ENCODE measurements at regions not wholly inside any gene's neighbourhood (a gene's known extent, or its start where the extent isn't known, plus 50 kb on each side); places are given as distances from the start of the nearest gene placed in this dataset.

DNA sequence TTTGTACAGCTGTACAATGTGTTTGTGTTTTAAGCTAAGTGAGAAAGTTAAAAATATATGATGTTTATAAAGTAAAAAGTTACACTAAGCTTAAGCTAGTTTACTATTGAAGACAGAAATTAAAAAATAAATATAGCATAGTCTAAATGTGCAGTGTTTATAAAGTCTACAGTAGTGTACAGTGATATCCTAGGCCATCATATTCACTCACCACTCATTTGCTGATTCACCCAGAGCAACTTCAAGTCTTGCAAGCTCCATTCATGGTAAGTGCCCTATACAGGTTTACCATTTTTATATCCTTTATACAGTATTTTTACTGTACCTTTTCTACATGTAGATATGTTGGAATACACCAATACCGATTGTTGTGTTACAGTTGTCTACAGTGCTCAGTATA lies 553.2 kb upstream of the TBL1XR1 start:
- no peak overlapping the region for H3K4me3 Mint-ChIP-seq (ENCODE audit: low read depth, unreplicated experiment)
- no peaks in the 10 kb centered on the region for H3K9me3 Mint-ChIP-seq (ENCODE audit: low read depth, unreplicated experiment)
- H3K27me3 Mint-ChIP-seq (ENCODE audit: unreplicated experiment), result no peaks in the 10 kb centered on the region
- intact Hi-C loops (cut with micrococcal nuclease; ENCODE audit: unreplicated experiment), result no loop called here
- TF ChIP-seq, protein P1, sequence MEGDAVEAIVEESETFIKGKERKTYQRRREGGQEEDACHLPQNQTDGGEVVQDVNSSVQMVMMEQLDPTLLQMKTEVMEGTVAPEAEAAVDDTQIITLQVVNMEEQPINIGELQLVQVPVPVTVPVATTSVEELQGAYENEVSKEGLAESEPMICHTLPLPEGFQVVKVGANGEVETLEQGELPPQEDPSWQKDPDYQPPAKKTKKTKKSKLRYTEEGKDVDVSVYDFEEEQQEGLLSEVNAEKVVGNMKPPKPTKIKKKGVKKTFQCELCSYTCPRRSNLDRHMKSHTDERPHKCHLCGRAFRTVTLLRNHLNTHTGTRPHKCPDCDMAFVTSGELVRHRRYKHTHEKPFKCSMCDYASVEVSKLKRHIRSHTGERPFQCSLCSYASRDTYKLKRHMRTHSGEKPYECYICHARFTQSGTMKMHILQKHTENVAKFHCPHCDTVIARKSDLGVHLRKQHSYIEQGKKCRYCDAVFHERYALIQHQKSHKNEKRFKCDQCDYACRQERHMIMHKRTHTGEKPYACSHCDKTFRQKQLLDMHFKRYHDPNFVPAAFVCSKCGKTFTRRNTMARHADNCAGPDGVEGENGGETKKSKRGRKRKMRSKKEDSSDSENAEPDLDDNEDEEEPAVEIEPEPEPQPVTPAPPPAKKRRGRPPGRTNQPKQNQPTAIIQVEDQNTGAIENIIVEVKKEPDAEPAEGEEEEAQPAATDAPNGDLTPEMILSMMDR (IDR thresholded peaks at IDR 0.05; ENCODE audit: unreplicated experiment), result no peak
- no TSS peak for BruUV-seq (replicated peaks)
- DNase-seq, result no peak
- H3K4me1 Mint-ChIP-seq (ENCODE audit: low read depth, unreplicated experiment), result peaks cover 12% of the 10 kb centered on the region
- H3K36me3 Mint-ChIP-seq (ENCODE audit: insufficient read depth, unreplicated experiment), result no peaks in the 10 kb centered on the region
- CTCF ChIA-PET, result interaction anchor here (0.7 kb wide), 1 partner anchor 9 kb away, joined by 3 read pairs; no protein-coding TSS in a partner anchor
- H3K27ac Mint-ChIP-seq (ENCODE audit: unreplicated experiment), result no peak overlapping the region

DNA sequence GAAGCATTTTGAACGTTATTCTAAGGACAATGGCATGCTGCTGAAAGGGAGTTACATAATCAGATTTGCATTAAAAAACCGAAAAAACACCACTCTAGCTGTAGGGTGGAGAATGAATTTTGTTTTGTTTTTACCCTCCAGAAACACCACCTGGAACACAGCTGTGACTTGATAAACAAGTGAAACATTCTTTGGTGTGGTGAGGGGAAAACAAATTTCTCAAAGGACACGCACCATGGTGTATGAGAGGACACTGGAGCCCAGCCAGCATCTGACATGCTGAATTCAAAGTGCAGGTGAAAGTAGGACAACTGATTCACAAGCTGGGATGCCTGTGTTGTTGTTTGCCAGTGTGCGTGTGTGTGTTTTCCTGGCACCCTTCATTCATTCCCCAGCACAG lies 554.5 kb upstream of the TBL1XR1 start:
- H3K27ac Mint-ChIP-seq (ENCODE audit: unreplicated experiment), result no peak overlapping the region
- no peaks in the 10 kb centered on the region for H3K27me3 Mint-ChIP-seq (ENCODE audit: unreplicated experiment)
- CTCF ChIA-PET, result interaction anchor here (1.0 kb wide), 1 partner anchor 20 kb away, joined by 3 read pairs; no protein-coding TSS in a partner anchor
- BruUV-seq (replicated peaks), result no TSS peak
- DNase-seq, result no peak
- TF ChIP-seq, protein P1 (IDR thresholded peaks at IDR 0.05; ENCODE audit: unreplicated experiment), result no peak
- no peak overlapping the region for H3K4me3 Mint-ChIP-seq (ENCODE audit: low read depth, unreplicated experiment)
- H3K4me1 Mint-ChIP-seq (ENCODE audit: low read depth, unreplicated experiment), result peaks cover 9% of the 10 kb centered on the region
- intact Hi-C loops (cut with micrococcal nuclease; ENCODE audit: unreplicated experiment), result no loop called here
- peaks cover 4% of the 10 kb centered on the region for H3K9me3 Mint-ChIP-seq (ENCODE audit: low read depth, unreplicated experiment)
- no peaks in the 10 kb centered on the region for H3K36me3 Mint-ChIP-seq (ENCODE audit: insufficient read depth, unreplicated experiment)

DNA sequence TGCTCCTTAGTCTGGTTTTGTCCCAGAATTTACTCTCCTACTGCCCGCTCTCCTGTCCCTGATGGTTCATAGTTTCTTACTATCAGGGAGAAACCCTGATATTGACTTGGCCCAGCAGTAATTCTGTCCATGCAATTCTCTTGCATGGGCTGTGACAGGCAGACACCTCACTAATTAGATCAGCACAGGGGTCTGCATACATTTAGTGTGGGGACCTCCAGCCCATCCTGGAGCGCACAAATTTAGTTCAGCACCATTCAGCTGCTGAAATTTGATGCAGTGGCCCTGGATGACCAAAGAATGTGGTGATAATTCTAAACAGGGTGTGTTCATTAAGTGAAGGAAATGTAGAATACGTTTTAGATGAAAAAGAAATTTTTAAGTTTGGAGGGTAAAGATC lies 555.5 kb upstream of the TBL1XR1 start:
- no peak overlapping the region for H3K4me3 Mint-ChIP-seq (ENCODE audit: low read depth, unreplicated experiment)
- TF ChIP-seq, protein P1 (IDR thresholded peaks at IDR 0.05; ENCODE audit: unreplicated experiment), result no peak
- DNase-seq, result no peak
- CTCF ChIA-PET, result no interaction called here
- BruUV-seq (replicated peaks), result no TSS peak
- peaks cover 5% of the 10 kb centered on the region for H3K9me3 Mint-ChIP-seq (ENCODE audit: low read depth, unreplicated experiment)
- H3K27ac Mint-ChIP-seq (ENCODE audit: unreplicated experiment), result no peak overlapping the region
- H3K4me1 Mint-ChIP-seq (ENCODE audit: low read depth, unreplicated experiment), result peaks cover 9% of the 10 kb centered on the region
- no peaks in the 10 kb centered on the region for H3K36me3 Mint-ChIP-seq (ENCODE audit: insufficient read depth, unreplicated experiment)
- intact Hi-C loops (cut with micrococcal nuclease; ENCODE audit: unreplicated experiment), result no loop called here
- H3K27me3 Mint-ChIP-seq (ENCODE audit: unreplicated experiment), result no peaks in the 10 kb centered on the region

DNA sequence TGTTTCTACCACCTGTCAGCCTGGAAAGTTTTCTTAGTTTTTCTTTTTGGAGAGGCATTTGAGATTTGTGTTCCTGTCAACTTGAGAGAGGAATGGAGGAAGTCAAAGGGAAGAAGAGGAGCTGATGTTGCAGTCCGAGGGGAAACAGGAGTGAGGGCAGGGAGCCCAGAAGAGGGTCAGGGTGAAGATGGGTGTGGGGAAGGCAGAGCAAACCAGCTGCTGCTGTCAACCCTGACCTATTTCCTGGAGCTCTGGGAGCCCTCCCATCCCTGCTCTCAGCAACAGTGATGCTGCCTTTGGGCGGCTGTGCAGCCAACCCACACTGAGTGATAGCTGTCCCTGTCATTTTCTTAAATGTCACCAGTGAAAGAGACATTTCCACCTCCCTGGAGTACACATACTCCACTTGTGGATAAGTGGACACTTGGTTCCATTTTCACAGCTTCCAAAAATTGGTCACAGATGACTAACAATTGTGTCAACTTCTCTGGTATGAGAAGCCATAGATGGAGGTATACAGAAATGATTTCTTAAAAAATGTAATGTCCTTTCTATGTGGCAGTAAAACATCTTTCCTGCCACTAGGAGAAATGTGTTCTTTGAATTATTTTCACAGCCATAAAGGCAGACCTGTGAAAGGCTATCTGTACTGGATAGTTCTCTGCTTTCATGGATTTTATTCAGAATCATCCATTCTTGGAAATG lies 556.3 kb upstream of the TBL1XR1 start:
- intact Hi-C loops (cut with micrococcal nuclease; ENCODE audit: unreplicated experiment), result no loop called here
- no peaks in the 10 kb centered on the region for H3K36me3 Mint-ChIP-seq (ENCODE audit: insufficient read depth, unreplicated experiment)
- peaks cover 5% of the 10 kb centered on the region for H3K9me3 Mint-ChIP-seq (ENCODE audit: low read depth, unreplicated experiment)
- no peak overlapping the region for H3K4me3 Mint-ChIP-seq (ENCODE audit: low read depth, unreplicated experiment)
- no peak overlapping the region for H3K27ac Mint-ChIP-seq (ENCODE audit: unreplicated experiment)
- no peak for DNase-seq
- H3K4me1 Mint-ChIP-seq (ENCODE audit: low read depth, unreplicated experiment), result peaks cover 13% of the 10 kb centered on the region
- H3K27me3 Mint-ChIP-seq (ENCODE audit: unreplicated experiment), result no peaks in the 10 kb centered on the region
- CTCF ChIA-PET, result interaction anchor here (0.6 kb wide), 1 partner anchor 273 kb away, joined by 4 read pairs; no protein-coding TSS in a partner anchor
- TF ChIP-seq, protein P1 (IDR thresholded peaks at IDR 0.05; ENCODE audit: unreplicated experiment), result no peak
- no TSS peak for BruUV-seq (replicated peaks)

Measured in Calu3 (cell line).